ENCODE measurements at regions not wholly inside any gene's neighbourhood (a gene's known extent, or its start where the extent isn't known, plus 50 kb on each side); places are given as distances from the start of the nearest gene placed in this dataset.
"Not testable (repeated sequence)": the region's sequence is repeated elsewhere in the genome, so short reads cannot be mapped to it uniquely, and the experiment has no call there.

- TF ChIP-seq CTCF, POLR2A (IDR thresholded peaks at IDR 0.05): not testable (repeated sequence)
Measured at GRCh38 chr6:3978966-3979365, 100.0 kb downstream of the FAM217A start.

Measured in right lobe of liver (tissue), 4 donors.